ENCODE measurements at regions not wholly inside any gene's neighbourhood (a gene's known extent, or its start where the extent isn't known, plus 50 kb on each side); places are given as distances from the start of the nearest gene placed in this dataset.
"Not testable (repeated sequence)": the region's sequence is repeated elsewhere in the genome, so short reads cannot be mapped to it uniquely, and the experiment has no call there.

- TF ChIP-seq CTCF (optimal IDR thresholded peaks at IDR 0.05 in 1 of 3, IDR thresholded peaks at IDR 0.05 in 1 of 3, conservative IDR thresholded peaks at IDR 0.05 in 1 of 3; ENCODE audit: extremely low read depth in 1 of 3, insufficient read depth in 2 of 3, low read length in 3 of 3); EZH2 (IDR thresholded peaks at IDR 0.05; ENCODE audit: low read length): not testable (repeated sequence)
These were observed 70.3 kb upstream of the CLEC6A start for GRCh38 chr12:8385431-8385830.
